Neural crest cell (in vitro differentiated cells): ENCODE measurements at regions not wholly inside any gene's neighbourhood (a gene's known extent, or its start where the extent isn't known, plus 50 kb on each side); places are given as distances from the start of the nearest gene placed in this dataset.

Experiments
- DNase-seq: peaks from one replicate; pipeline ENCODE4 v3.0.0; 2021; ENCODE audit warnings: low read depth, mixed read lengths, low spot score
- H3K27ac Mint-ChIP-seq: one replicate; pipeline ENCODE4 v1.8.0; 2021; ENCODE audit warnings: mild to moderate bottlenecking, mixed read lengths; ENCODE audit not compliant: unreplicated experiment
- H3K27me3 Mint-ChIP-seq: 2 replicates; pipeline ENCODE4 v1.8.0; 2021; ENCODE audit warnings: low read depth, mild to moderate bottlenecking, mixed read lengths
- H3K36me3 Mint-ChIP-seq: 2 replicates; pipeline ENCODE4 v1.8.0; 2021; ENCODE audit warnings: low read depth, mild to moderate bottlenecking, mixed read lengths
- H3K4me1 Mint-ChIP-seq: 2 replicates; pipeline ENCODE4 v1.8.0; 2021; ENCODE audit warnings: mixed read lengths
- H3K4me3 Mint-ChIP-seq: one replicate; pipeline ENCODE4 v1.8.0; 2021; ENCODE audit warnings: mild to moderate bottlenecking, mixed read lengths
- H3K9me3 Mint-ChIP-seq: 2 replicates; pipeline ENCODE4 v1.8.0; 2021; ENCODE audit warnings: mixed read lengths
- TF ChIP-seq, protein P1 (sequence below): fragments of 200-600 bp; sonication (generic); conservative IDR thresholded peaks from 2 replicates; pipeline ENCODE4 v1.5.0; 2021; ENCODE audit warnings: antibody characterized with exemption, mild to moderate bottlenecking

DNA sequence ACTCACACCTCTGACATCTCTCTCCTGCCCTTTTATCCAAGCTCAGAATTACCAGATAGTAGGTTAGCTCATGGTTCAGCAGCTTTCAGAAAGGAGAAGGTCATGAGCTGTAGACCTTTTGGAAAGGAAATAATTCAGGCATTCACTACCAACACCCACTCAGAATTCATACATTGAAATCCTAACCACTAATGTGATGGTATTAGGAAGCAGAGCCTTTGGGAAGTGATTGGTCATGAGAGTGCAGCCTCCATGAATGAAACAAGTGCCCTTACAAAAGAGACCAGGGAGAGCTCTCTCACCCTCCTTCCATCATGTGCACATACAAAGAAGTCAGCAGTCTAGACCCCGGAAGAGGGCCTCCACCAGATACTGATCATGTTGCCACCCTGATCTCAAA is 315.8 kb upstream of the CCDC54 start:
- Mint-ChIP-seq H3K4me3 (no peak overlapping the region), H3K27ac (no peak overlapping the region), H3K4me1 (peaks cover 28% of the 10 kb centered on the region), H3K9me3 (peaks cover 2% of the 10 kb centered on the region), H3K36me3 (no peaks in the 10 kb centered on the region), H3K27me3 (no peaks in the 10 kb centered on the region)
- TF ChIP-seq, protein P1, sequence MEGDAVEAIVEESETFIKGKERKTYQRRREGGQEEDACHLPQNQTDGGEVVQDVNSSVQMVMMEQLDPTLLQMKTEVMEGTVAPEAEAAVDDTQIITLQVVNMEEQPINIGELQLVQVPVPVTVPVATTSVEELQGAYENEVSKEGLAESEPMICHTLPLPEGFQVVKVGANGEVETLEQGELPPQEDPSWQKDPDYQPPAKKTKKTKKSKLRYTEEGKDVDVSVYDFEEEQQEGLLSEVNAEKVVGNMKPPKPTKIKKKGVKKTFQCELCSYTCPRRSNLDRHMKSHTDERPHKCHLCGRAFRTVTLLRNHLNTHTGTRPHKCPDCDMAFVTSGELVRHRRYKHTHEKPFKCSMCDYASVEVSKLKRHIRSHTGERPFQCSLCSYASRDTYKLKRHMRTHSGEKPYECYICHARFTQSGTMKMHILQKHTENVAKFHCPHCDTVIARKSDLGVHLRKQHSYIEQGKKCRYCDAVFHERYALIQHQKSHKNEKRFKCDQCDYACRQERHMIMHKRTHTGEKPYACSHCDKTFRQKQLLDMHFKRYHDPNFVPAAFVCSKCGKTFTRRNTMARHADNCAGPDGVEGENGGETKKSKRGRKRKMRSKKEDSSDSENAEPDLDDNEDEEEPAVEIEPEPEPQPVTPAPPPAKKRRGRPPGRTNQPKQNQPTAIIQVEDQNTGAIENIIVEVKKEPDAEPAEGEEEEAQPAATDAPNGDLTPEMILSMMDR: no peak
- DNase-seq: no peak

DNA sequence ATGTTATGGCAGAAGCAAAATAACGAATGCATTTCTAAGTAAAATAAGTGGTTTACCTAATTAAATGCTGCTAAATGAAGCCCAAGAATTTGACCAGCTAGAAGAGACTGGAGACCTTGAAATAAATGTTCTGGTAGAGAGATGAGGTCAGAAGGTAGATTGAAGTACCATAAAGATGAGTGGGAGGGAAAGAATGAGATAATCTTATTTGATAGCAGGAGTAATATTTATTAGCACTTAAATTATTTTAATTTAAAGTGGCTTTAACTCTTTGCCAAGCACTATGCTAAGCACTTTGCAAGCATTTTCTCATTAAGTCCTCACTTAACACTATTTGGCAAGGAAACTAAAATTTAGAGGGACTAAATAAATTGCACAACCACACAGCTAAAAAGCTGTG is 314.9 kb upstream of the CCDC54 start:
- Mint-ChIP-seq H3K27me3 (no peaks in the 10 kb centered on the region), H3K36me3 (no peaks in the 10 kb centered on the region), H3K4me1 (peaks cover 28% of the 10 kb centered on the region), H3K4me3 (no peak overlapping the region), H3K9me3 (peaks cover 2% of the 10 kb centered on the region), H3K27ac (no peak overlapping the region)
- DNase-seq: no peak
- TF ChIP-seq, protein P1: no peak

DNA sequence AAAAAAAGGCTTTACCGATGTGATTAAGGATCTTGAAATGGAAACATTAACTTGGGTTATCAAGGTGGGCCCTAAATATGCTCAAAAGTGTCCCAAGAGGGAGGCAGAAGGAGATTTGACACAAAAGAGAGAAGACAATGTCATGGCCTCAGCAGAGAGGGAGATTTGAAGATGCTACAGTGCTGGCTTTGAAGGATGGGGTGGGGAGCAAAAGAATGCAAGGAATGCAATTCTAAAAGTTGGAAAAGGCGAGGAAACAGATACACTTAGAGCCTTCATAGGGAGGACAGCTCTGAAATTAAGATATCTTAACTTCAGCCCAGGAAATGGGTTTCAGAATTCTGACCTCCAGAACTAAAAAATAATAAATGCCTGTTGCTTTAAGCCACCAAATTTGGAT is 314.5 kb upstream of the CCDC54 start:
- Mint-ChIP-seq H3K27ac (no peak overlapping the region), H3K27me3 (no peaks in the 10 kb centered on the region), H3K4me1 (peaks cover 28% of the 10 kb centered on the region), H3K36me3 (no peaks in the 10 kb centered on the region), H3K4me3 (no peak overlapping the region), H3K9me3 (peaks cover 2% of the 10 kb centered on the region)
- TF ChIP-seq, protein P1: no peak
- no peak for DNase-seq

DNA sequence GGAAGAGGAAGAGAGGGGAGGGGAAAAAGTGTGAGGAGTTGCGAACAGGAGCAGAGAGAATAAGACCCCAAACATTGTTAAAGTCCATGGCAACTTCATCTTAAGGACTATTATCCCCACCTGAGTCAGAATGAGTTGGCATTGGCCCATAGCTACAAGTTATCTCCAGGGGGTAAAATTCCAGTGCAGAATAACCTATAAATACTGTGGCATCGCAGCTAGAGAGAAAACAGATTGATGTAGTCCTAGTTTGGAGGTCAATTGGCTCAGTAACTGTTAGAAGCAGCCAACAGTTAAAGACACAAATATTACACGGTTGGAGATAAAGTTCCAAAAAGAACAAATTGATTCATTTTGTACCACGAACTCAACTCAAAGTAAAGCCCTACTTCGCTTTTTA is 313.9 kb upstream of the CCDC54 start:
- no peak for DNase-seq
- H3K4me1 Mint-ChIP-seq: peaks cover 28% of the 10 kb centered on the region
- TF ChIP-seq, protein P1: no peak
- H3K9me3 Mint-ChIP-seq: peaks cover 2% of the 10 kb centered on the region
- no peaks in the 10 kb centered on the region for H3K27me3 Mint-ChIP-seq
- H3K27ac Mint-ChIP-seq: peak overlapping the region; percentile 8
- no peaks in the 10 kb centered on the region for H3K36me3 Mint-ChIP-seq
- H3K4me3 Mint-ChIP-seq: no peak overlapping the region

DNA sequence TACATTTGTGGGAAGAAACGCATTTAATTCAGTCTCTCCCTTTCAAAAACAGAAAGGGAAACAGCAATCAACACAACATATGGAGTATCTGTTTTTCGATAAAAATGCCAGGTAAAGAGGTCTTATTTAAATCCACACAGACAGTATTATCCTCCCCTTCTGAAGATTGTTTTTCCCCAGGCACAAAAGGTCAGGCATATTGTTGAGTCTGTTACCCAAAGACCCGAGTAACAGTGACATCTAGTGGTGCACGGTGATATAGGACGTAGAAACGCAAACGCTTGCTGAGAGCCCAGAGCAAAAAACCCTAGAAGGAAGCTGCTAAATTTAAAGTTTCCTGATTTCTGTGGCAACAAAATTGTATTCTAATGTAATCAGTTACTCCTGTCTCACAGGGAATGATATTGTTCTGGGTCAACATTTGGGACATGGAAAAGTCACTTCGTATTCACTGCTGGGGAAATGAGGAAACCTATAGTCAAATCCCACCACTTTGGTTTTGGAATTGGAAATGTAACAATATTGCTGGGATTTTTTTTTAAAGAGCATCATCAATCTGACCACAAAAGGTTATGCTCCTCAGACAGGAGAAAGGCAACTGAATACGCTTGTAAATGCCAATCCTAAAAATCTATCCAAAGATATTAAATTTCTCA is 312.7 kb upstream of the CCDC54 start:
- H3K4me1 Mint-ChIP-seq: peaks cover 33% of the 10 kb centered on the region
- TF ChIP-seq, protein P1: peak; percentile 91
- no peak overlapping the region for H3K4me3 Mint-ChIP-seq
- no peaks in the 10 kb centered on the region for H3K36me3 Mint-ChIP-seq
- H3K27ac Mint-ChIP-seq: no peak overlapping the region
- no peaks in the 10 kb centered on the region for H3K27me3 Mint-ChIP-seq
- DNase-seq: peak; percentile 75
- peaks cover 2% of the 10 kb centered on the region for H3K9me3 Mint-ChIP-seq
